Central memory CD8-positive, alpha-beta T cell (primary cell): ENCODE measurements at regions not wholly inside any gene's neighbourhood (a gene's known extent, or its start where the extent isn't known, plus 50 kb on each side); places are given as distances from the start of the nearest gene placed in this dataset.

ENCODE experiments used
- ATAC-seq: fragments of 150-1000 bp; cut with Tn5 transposase; replicated peaks from 2 replicates; pipeline ENCODE4 v1.10.0; 2022; ENCODE audit warnings: mild to moderate bottlenecking, moderate FRiP score, moderate number of reproducible peaks; ENCODE audit not compliant: poor library complexity, severe bottlenecking; ENCODE audit errors: extremely low read depth
- DNase-seq, 2 donors: peaks; one replicate each; pipeline ENCODE4 v3.0.0; 2021; ENCODE audit warnings: low spot score in 2 of 2
- H3K27ac Mint-ChIP-seq: one replicate; pipeline ENCODE4 v1.8.0; 2022; ENCODE audit warnings: low read depth, mild to moderate bottlenecking, moderate library complexity, mixed read lengths
- H3K27me3 Mint-ChIP-seq: one replicate; pipeline ENCODE4 v1.8.0; 2022; ENCODE audit warnings: mixed read lengths
- H3K36me3 Mint-ChIP-seq: one replicate; pipeline ENCODE4 v1.8.0; 2022; ENCODE audit warnings: mild to moderate bottlenecking, moderate library complexity, mixed read lengths; ENCODE audit not compliant: insufficient read depth
- H3K4me1 Mint-ChIP-seq: one replicate; pipeline ENCODE4 v1.8.0; 2022; ENCODE audit warnings: mixed read lengths
- H3K4me3 Mint-ChIP-seq: one replicate; pipeline ENCODE4 v1.8.0; 2022; ENCODE audit warnings: mild to moderate bottlenecking, moderate library complexity, mixed read lengths
- H3K9me3 Mint-ChIP-seq: one replicate; pipeline ENCODE4 v1.8.0; 2022; ENCODE audit warnings: mixed read lengths

DNA sequence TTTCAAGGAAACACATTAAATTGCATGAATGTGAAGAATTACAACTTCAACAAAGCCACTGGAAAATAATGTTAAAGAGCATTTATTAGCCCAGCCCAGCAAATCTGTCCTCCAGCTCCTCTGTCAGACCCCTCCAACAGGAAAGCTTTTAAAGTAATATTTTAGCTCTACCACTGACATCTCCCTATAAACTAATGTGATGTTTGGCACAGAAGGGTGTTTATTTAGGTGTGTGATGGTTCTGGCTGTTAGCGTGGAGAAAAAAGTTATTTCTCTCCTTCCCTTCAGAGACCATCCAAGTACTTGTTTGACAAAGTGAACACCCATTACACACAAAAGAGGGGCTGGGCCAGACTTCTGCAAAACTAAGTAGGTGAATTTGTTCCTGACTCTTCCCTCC lies 111.9 kb upstream of the TARS1 start:
- Mint-ChIP-seq H3K4me3 (no peak overlapping the region), H3K9me3 (peaks cover 5% of the 10 kb centered on the region), H3K36me3 (no peaks in the 10 kb centered on the region), H3K4me1 (no peaks in the 10 kb centered on the region), H3K27ac (no peak overlapping the region), H3K27me3 (no peaks in the 10 kb centered on the region)
- ATAC-seq, result no peak
- DNase-seq, result no peak

DNA sequence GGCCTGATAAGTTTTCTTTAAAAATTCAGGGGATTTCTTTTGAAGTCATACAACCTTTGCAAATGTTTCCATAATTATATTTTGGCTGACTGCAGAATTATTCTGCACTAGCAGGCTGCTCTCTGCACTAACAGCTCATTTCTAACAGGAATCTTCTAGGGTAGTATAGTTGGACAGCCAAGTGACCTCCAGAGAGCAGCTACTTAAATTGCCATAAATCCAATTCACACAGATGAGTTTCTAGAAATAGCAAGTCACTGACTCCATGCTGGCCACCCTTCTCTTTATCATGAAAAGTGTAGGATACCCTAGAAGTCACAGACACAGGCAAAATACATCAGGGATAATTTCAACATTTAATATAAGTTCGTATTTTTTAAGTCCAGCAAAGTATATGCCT lies 110.9 kb upstream of the TARS1 start:
- no peaks in the 10 kb centered on the region for H3K27me3 Mint-ChIP-seq
- no peak overlapping the region for H3K27ac Mint-ChIP-seq
- no peak overlapping the region for H3K4me3 Mint-ChIP-seq
- DNase-seq (no peak), ATAC-seq (no peak)
- no peaks in the 10 kb centered on the region for H3K4me1 Mint-ChIP-seq
- H3K36me3 Mint-ChIP-seq, result no peaks in the 10 kb centered on the region
- no peaks in the 10 kb centered on the region for H3K9me3 Mint-ChIP-seq

DNA sequence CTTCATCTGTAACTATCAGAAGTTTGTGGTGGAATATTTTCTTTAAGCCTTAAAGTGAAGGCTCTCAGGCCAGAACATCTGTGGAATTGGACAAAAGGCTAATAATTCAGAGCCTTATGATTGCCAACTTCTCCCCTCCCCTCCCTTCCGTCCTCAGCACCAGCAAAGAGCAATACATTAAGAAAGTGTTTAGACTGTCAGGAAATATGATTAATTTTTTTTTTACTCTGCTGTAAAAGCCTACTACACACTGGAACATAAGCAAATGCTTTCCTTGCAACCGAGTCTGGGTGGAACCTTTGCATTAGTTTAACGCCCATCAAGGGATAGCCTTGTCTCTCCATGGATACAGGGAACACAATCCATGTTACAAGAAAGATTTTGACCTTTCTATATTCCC lies 110.3 kb upstream of the TARS1 start:
- Mint-ChIP-seq H3K36me3 (no peaks in the 10 kb centered on the region), H3K27me3 (no peaks in the 10 kb centered on the region), H3K27ac (no peak overlapping the region), H3K4me3 (no peak overlapping the region), H3K9me3 (no peaks in the 10 kb centered on the region), H3K4me1 (no peaks in the 10 kb centered on the region)
- ATAC-seq (no peak), DNase-seq (no peak)

DNA sequence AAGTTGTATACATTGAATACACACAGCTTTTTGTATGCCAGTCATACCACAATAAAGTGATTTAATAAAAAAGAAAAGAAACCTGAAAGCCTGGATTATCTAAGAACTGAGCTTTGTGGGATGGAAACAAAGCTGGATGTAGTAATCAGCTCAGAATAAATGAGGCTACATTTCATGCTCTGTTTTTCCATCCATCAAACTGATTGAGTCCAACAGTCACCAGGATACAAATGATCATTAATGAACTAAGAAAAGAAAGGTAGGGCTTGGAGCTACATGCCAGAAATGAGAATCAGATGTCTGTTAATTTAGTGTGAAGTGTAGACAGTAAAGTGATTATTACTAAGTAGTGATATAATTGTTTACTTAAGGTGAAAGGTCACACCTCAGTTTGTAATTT lies 109.8 kb upstream of the TARS1 start:
- no peaks in the 10 kb centered on the region for H3K36me3 Mint-ChIP-seq
- no peak for ATAC-seq
- no peak for DNase-seq
- no peaks in the 10 kb centered on the region for H3K9me3 Mint-ChIP-seq
- no peaks in the 10 kb centered on the region for H3K27me3 Mint-ChIP-seq
- H3K4me3 Mint-ChIP-seq, result no peak overlapping the region
- no peaks in the 10 kb centered on the region for H3K4me1 Mint-ChIP-seq
- no peak overlapping the region for H3K27ac Mint-ChIP-seq

DNA sequence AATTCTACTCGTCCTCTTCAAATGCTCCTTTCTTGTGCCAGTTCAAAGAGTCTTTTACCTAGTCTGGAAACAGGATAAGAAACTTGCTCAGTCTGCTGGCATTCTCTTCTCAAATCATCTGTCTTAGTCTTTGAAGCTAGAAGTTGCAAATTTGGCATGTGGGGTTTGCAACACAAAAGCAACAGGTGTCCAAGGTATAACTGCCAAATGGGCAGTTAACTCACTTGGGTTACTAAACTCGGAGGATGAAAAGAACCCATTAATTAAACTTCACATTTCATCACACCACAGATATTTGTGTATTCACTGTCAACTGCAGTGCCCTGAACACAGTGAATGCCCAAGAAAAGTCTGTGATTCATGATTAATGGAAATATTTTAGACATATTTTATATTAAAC lies 108.0 kb upstream of the TARS1 start:
- Mint-ChIP-seq H3K4me1 (no peaks in the 10 kb centered on the region), H3K9me3 (no peaks in the 10 kb centered on the region), H3K36me3 (no peaks in the 10 kb centered on the region), H3K27me3 (no peaks in the 10 kb centered on the region), H3K27ac (no peak overlapping the region), H3K4me3 (no peak overlapping the region)
- ATAC-seq (no peak), DNase-seq (no peak)

DNA sequence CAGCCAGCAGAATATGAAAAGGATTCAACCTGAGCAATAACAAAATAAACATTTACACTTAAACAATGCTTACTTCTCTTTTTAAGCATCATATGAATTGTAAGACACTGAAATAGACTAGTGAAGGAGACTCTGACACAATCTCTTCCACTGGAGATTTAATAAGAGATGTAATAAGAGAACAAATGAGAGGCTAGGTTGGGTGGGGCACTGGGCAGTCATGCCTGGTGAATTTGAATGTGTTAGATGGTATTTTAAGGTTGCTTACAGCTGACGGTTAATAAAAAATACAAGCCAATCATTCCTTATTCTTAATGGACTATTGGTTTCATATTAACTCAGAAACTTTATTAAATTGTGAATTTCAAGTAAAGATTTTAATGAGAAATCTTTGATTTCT lies 105.9 kb upstream of the TARS1 start:
- H3K27me3 Mint-ChIP-seq, result no peaks in the 10 kb centered on the region
- ATAC-seq, result no peak
- no peaks in the 10 kb centered on the region for H3K36me3 Mint-ChIP-seq
- no peaks in the 10 kb centered on the region for H3K9me3 Mint-ChIP-seq
- no peak overlapping the region for H3K4me3 Mint-ChIP-seq
- no peak overlapping the region for H3K27ac Mint-ChIP-seq
- H3K4me1 Mint-ChIP-seq, result no peaks in the 10 kb centered on the region
- DNase-seq, result no peak

DNA sequence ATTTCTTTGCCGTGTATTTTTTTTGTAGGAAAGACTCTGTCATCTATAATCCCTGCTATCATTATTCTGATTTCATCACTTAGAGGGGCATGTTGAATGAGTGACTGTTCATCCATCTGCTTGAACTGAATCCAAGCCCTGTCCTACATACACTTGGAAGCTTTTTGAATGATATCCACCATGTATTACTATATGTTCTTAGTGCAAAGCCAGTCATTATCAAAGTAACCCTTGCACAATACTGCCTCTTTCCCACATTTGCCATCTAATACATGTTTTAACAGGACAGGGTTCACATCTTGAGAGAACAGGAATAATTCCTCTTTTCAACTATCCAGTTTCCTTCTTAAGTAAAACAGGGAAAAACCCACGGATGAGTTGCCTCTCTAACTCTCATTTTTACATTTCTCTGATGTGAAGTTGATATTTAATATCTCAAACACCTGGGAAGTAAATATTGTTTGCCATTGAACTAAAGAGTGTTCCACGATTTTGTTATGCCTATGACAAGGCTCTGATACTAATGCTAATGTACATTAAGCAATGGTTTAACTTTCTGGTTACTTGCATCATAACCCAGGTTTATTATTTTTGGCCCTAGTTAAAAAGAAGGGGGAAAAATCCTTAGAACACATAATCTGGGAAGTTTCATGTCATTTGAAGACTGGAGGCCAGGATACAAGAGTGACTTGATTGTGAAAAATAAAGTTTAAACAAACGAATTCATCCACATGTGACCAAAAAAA lies 103.7 kb upstream of the TARS1 start:
- no peaks in the 10 kb centered on the region for H3K27me3 Mint-ChIP-seq
- no peaks in the 10 kb centered on the region for H3K4me1 Mint-ChIP-seq
- no peak overlapping the region for H3K4me3 Mint-ChIP-seq
- H3K36me3 Mint-ChIP-seq, result no peaks in the 10 kb centered on the region
- H3K9me3 Mint-ChIP-seq, result peaks cover 5% of the 10 kb centered on the region
- no peak overlapping the region for H3K27ac Mint-ChIP-seq
- ATAC-seq (no peak), DNase-seq (no peak)

DNA sequence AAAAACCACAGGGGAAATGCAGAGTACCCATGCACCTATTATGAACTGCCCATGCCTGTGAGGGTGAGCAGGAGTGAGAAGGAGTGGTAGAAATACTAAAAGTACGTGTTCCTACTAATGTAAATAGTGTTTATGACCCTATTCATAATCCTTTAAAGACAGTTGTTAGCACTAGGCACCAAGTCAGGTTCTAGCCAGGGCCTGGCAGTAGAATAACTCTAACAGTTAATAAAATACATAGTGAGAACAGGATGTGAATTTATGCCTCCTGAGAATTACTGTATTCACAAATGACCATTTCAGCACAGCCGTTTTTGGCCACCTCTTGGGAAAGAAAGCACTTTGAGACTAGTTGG lies 103.2 kb upstream of the TARS1 start:
- Mint-ChIP-seq H3K36me3 (no peaks in the 10 kb centered on the region), H3K4me3 (no peak overlapping the region), H3K27me3 (no peaks in the 10 kb centered on the region), H3K27ac (no peak overlapping the region), H3K9me3 (peaks cover 5% of the 10 kb centered on the region), H3K4me1 (no peaks in the 10 kb centered on the region)
- no peak for DNase-seq
- ATAC-seq, result no peak

DNA sequence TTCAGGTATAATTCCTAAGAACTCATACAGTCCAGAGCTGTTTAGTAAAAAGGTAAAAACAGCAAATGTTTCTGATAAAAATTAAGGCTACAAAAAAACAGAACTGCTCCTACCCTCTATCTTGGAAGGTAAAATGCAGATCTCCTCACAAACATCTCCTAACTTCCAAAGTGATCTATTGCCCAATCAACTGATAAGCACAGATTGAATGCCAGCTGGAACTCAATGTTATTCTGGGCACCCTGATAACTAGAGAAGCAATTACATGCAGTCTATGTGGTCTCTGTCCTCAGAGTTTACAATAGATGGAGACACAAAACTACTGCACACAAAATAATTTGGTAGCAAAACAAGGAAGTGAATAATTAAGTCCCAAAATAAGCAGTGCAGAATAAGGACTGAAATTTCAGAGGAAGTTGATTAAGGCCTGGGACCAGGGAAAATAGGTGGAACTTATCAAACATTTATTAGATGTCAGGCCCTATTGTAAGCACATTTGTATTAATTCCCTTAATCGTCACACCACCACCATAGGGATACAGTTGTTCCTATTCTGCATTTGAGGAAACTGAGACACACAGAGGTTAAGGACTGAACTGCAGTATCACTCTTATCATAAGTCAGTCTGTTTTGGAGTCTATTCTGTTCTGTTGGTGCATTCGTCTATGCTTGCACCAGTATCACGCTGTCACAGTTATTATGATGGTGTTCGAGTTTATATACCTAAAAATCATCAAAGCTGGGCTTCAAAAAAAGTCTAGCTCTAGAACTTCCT lies 102.2 kb upstream of the TARS1 start:
- no peak for DNase-seq
- Mint-ChIP-seq H3K4me1 (no peaks in the 10 kb centered on the region), H3K27me3 (no peaks in the 10 kb centered on the region), H3K36me3 (no peaks in the 10 kb centered on the region), H3K27ac (no peak overlapping the region), H3K4me3 (no peak overlapping the region), H3K9me3 (peaks cover 5% of the 10 kb centered on the region)
- no peak for ATAC-seq

DNA sequence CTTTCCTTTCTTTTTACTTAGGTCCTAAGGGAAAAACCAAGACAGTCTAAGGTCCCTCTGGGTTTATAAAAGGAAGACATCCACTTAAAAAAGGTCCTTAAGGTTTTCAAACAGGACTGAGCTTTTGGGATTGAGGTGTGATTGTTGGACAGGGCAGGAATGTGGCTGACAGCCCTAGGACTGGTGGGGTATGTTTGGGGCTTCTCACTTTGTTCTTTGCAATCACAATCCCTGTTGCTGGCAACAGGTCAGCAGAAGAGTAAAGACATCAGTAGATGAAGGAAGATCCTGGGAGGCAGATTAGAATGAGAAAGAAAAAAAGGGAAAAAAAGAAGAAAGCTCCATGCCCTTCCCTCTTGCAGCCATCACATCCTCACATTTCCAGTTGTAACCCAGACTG lies 101.4 kb upstream of the TARS1 start:
- H3K9me3 Mint-ChIP-seq, result peaks cover 5% of the 10 kb centered on the region
- no peak overlapping the region for H3K4me3 Mint-ChIP-seq
- no peaks in the 10 kb centered on the region for H3K27me3 Mint-ChIP-seq
- H3K27ac Mint-ChIP-seq, result no peak overlapping the region
- ATAC-seq (no peak), DNase-seq (no peak)
- no peaks in the 10 kb centered on the region for H3K36me3 Mint-ChIP-seq
- H3K4me1 Mint-ChIP-seq, result no peaks in the 10 kb centered on the region

DNA sequence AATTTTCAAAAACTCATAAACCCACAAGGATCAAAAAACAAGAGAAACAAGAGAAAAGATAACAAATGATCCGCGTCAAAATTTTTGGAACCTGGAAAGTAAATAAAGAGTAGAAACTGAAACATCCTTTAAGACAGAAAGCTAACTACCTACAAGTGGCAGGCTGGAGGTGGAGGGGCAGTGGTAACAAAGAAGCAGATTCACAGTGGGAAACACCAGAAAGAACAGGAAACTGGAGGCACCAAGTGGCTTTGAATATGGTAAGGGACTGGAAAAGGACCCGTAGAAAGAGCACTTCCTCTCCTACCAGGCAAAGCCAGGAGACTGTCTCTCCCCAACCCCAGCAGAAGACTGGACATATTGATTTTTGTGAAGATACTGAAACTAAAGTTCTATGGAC lies 100.6 kb upstream of the TARS1 start:
- H3K4me3 Mint-ChIP-seq, result no peak overlapping the region
- DNase-seq, result no peak
- H3K27me3 Mint-ChIP-seq, result no peaks in the 10 kb centered on the region
- ATAC-seq, result no peak
- H3K9me3 Mint-ChIP-seq, result peaks cover 5% of the 10 kb centered on the region
- H3K27ac Mint-ChIP-seq, result no peak overlapping the region
- H3K36me3 Mint-ChIP-seq, result no peaks in the 10 kb centered on the region
- H3K4me1 Mint-ChIP-seq, result no peaks in the 10 kb centered on the region

DNA sequence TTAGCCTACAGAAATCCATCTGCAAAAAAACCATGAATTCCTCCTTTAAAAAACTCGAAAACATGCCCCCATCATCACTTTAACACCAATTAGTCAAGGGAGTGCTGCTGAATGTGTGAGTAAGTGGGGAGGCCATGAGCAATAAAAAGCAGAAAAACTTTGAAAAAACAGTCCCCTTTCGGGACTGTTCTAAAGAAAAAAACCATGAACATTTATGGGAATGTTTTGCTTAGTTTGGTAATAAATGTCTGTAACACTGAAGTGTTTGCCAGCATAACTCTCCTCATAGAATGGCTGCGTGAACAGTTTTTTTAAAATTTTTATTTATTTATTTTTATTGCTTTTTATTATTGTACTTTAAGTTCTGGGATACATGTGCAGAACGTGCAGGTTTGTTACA lies 99.4 kb upstream of the TARS1 start:
- Mint-ChIP-seq H3K27me3 (peaks cover 10% of the 10 kb centered on the region), H3K4me1 (no peaks in the 10 kb centered on the region), H3K27ac (no peak overlapping the region), H3K9me3 (peaks cover 15% of the 10 kb centered on the region), H3K36me3 (no peaks in the 10 kb centered on the region), H3K4me3 (no peak overlapping the region)
- DNase-seq (no peak), ATAC-seq (no peak)

DNA sequence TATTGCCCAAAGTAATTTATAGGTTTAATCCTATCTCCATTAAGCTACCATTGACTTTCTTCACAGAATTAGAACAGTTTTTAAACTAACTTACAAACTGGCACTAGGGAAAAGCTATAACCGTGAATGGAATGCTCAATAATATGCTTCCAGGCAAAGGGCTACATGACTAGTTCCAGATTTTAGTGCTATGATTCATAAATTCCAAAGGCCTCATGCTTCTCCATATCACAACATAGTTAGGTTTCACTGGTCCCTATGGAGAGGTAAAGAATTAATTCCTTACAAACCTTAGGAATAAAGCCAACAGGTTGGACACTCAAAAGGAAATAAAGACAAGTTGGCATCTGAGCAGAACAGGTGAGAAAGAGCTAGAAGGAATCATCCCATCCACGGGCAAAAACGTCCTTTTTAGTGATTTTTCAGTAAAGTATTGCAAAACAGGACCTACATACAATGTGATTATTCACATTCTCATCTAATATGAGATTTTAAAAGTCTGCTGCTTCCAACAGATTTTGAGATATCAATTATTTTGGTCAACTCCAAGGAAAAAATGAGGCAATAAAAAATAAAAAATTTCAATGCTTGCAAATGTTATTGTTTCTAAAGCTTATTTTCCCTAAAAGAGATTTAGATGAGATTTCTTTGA lies 97.0 kb upstream of the TARS1 start:
- DNase-seq, result no peak

More for the DNA sequence above, 97.0 kb upstream of the TARS1 start:
- Mint-ChIP-seq H3K27ac (no peak overlapping the region), H3K36me3 (no peaks in the 10 kb centered on the region), H3K27me3 (peaks cover 10% of the 10 kb centered on the region), H3K9me3 (peaks cover 16% of the 10 kb centered on the region), H3K4me3 (no peak overlapping the region), H3K4me1 (no peaks in the 10 kb centered on the region)
- ATAC-seq, result no peak
